ENCODE measurements at regions not wholly inside any gene's neighbourhood (a gene's known extent, or its start where the extent isn't known, plus 50 kb on each side); places are given as distances from the start of the nearest gene placed in this dataset.

DNA sequence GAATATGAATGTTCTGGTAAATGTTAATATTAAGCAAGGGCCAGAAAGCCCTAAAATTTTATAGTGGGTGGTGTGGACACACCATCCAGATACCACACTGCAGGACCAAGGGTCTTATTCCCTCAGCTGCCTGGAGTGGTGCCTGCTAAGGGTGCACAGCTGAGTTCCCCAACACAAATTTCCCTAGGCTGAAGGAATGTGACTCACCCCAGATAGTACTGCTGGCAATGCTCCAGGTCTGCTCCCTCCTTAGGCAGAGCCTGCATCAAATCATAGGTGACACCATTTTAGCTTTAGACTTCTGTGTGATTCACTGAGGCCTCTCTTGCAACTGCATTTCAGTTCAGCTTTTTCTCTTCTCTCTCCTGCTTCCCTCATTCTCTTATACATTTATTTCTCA is 321.1 kb downstream of the SATB2 start:
- TF ChIP-seq EZH2phosphoT487 (IDR thresholded peaks at IDR 0.05; ENCODE audit: low read depth), result no peak
- TF ChIP-seq, protein P1, sequence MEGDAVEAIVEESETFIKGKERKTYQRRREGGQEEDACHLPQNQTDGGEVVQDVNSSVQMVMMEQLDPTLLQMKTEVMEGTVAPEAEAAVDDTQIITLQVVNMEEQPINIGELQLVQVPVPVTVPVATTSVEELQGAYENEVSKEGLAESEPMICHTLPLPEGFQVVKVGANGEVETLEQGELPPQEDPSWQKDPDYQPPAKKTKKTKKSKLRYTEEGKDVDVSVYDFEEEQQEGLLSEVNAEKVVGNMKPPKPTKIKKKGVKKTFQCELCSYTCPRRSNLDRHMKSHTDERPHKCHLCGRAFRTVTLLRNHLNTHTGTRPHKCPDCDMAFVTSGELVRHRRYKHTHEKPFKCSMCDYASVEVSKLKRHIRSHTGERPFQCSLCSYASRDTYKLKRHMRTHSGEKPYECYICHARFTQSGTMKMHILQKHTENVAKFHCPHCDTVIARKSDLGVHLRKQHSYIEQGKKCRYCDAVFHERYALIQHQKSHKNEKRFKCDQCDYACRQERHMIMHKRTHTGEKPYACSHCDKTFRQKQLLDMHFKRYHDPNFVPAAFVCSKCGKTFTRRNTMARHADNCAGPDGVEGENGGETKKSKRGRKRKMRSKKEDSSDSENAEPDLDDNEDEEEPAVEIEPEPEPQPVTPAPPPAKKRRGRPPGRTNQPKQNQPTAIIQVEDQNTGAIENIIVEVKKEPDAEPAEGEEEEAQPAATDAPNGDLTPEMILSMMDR (IDR thresholded peaks at IDR 0.05; ENCODE audit: low read depth, low read length), result no peak

DNA sequence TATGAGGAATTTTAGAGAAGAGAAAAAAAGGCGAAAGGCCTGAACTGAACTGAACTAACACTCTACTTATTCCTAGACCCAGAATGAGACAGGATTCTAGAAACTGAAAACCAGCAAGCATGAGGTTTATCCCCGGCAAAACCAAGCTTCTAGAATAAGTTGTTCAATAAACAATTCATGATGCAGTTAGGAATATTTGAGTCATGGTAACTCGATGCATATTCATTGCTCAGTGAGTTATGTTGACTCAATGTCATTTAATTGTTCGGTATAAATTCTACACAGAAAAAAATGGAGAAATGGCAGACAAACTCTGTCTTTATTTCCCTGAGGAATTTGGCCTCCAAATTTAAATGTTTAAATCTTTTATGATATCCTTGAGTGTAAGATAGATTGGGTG is 321.5 kb downstream of the SATB2 start:
- Histone ChIP-seq H3K9ac (ENCODE audit: low read length) (no peak overlapping the region), H3K4me3 (ENCODE audit: low read length) (no peak overlapping the region), H2AFZ (ENCODE audit: low read depth, low read length) (no peak overlapping the region), H3K27me3 (ENCODE audit: low read depth, low read length) (no peaks in the 10 kb centered on the region), H3K4me2 (ENCODE audit: low read length) (no peak overlapping the region), H3K9me3 (ENCODE audit: insufficient read depth, low read length) (no peaks in the 10 kb centered on the region), H3K27ac (ENCODE audit: low read length) (no peak overlapping the region), H3K4me1 (ENCODE audit: low read length) (no peaks in the 10 kb centered on the region), H4K20me1 (ENCODE audit: insufficient read depth, low read length) (no peaks in the 10 kb centered on the region), H3K36me3 (replicated peaks; ENCODE audit: low read depth, low read length) (no peaks in the 10 kb centered on the region), H3K79me2 (ENCODE audit: low read length) (no peaks in the 10 kb centered on the region)
- TF ChIP-seq, protein P1 (IDR thresholded peaks at IDR 0.05; ENCODE audit: low read depth, low read length), result no peak
- no peak for TF ChIP-seq EZH2phosphoT487 (IDR thresholded peaks at IDR 0.05; ENCODE audit: low read depth)

More for the DNA sequence above, 321.1 kb downstream of the SATB2 start:
- no peaks in the 10 kb centered on the region for H3K79me2 ChIP-seq (ENCODE audit: low read length)
- H3K9me3 ChIP-seq (ENCODE audit: insufficient read depth, low read length), result no peaks in the 10 kb centered on the region
- H3K27ac ChIP-seq (ENCODE audit: low read length), result no peak overlapping the region
- no peaks in the 10 kb centered on the region for H4K20me1 ChIP-seq (ENCODE audit: insufficient read depth, low read length)
- H3K4me3 ChIP-seq (ENCODE audit: low read length), result no peak overlapping the region
- no peak overlapping the region for H3K9ac ChIP-seq (ENCODE audit: low read length)
- H3K4me2 ChIP-seq (ENCODE audit: low read length), result no peak overlapping the region
- no peak overlapping the region for H2AFZ ChIP-seq (ENCODE audit: low read depth, low read length)
- no peaks in the 10 kb centered on the region for H3K27me3 ChIP-seq (ENCODE audit: low read depth, low read length)
- H3K36me3 ChIP-seq (replicated peaks; ENCODE audit: low read depth, low read length), result no peaks in the 10 kb centered on the region
- H3K4me1 ChIP-seq (ENCODE audit: low read length), result no peaks in the 10 kb centered on the region

DNA sequence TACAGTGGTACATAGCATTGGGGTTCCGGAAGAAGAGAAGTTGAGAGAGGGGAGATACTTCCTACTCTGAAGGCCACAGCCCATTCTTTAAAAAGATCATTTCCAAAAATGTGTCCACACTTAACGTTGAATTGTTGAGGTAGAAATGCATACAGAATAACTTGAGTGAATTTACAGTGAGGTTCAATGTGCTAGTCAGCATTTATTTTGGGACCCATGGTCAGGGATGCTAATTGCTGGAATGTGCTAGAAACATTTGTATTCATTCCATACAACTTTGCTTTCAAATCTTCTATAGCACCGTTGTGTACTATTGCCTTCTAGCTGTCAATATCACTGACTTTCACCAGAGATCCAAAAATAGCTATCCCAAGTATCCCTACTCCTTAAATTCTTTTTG is 325.9 kb downstream of the SATB2 start:
- Histone ChIP-seq H3K9ac (ENCODE audit: low read length) (no peak overlapping the region), H3K4me3 (ENCODE audit: low read length) (no peak overlapping the region), H4K20me1 (ENCODE audit: insufficient read depth, low read length) (no peaks in the 10 kb centered on the region), H3K27ac (ENCODE audit: low read length) (no peak overlapping the region), H2AFZ (ENCODE audit: low read depth, low read length) (no peak overlapping the region), H3K36me3 (replicated peaks; ENCODE audit: low read depth, low read length) (no peaks in the 10 kb centered on the region), H3K27me3 (ENCODE audit: low read depth, low read length) (no peaks in the 10 kb centered on the region), H3K4me1 (ENCODE audit: low read length) (no peaks in the 10 kb centered on the region), H3K4me2 (ENCODE audit: low read length) (no peak overlapping the region), H3K9me3 (ENCODE audit: insufficient read depth, low read length) (no peaks in the 10 kb centered on the region), H3K79me2 (ENCODE audit: low read length) (no peaks in the 10 kb centered on the region)
- TF ChIP-seq, protein P1 (IDR thresholded peaks at IDR 0.05; ENCODE audit: low read depth, low read length), result no peak
- no peak for TF ChIP-seq EZH2phosphoT487 (IDR thresholded peaks at IDR 0.05; ENCODE audit: low read depth)

DNA sequence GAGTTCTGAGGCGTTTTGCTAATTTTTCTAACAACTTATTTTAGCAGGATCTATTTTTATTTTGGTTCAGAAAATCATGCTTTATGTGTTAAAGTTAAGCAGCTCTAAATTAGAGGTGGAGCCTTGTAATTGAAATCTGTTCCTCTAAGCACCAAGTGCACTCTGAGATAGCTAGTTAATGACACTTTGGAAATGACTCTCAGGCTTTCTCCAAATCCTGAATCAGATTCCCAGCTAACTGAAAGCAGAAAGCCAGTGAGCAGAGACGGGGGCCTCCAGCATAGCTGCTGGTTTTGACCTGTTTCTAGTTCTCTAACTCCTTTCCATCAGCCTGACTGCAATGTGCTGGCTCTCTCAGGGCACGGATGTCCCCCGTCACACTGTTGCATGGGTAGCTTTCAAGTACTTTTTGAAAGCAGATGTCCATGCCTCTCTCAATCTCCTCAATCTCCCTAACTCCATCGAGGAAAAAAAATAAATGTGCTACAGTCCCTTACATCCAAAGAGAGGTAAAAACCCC is 326.5 kb downstream of the SATB2 start:
- no peak overlapping the region for H3K4me3 ChIP-seq (ENCODE audit: low read length)
- H3K9ac ChIP-seq (ENCODE audit: low read length), result no peak overlapping the region
- H2AFZ ChIP-seq (ENCODE audit: low read depth, low read length), result no peak overlapping the region
- H3K36me3 ChIP-seq (replicated peaks; ENCODE audit: low read depth, low read length), result no peaks in the 10 kb centered on the region
- H3K4me1 ChIP-seq (ENCODE audit: low read length), result no peaks in the 10 kb centered on the region
- no peaks in the 10 kb centered on the region for H3K9me3 ChIP-seq (ENCODE audit: insufficient read depth, low read length)
- no peak overlapping the region for H3K27ac ChIP-seq (ENCODE audit: low read length)
- H3K4me2 ChIP-seq (ENCODE audit: low read length), result no peak overlapping the region
- TF ChIP-seq EZH2phosphoT487 (IDR thresholded peaks at IDR 0.05; ENCODE audit: low read depth), result no peak
- TF ChIP-seq, protein P1 (IDR thresholded peaks at IDR 0.05; ENCODE audit: low read depth, low read length), result no peak
- no peaks in the 10 kb centered on the region for H3K79me2 ChIP-seq (ENCODE audit: low read length)
- no peaks in the 10 kb centered on the region for H4K20me1 ChIP-seq (ENCODE audit: insufficient read depth, low read length)
- H3K27me3 ChIP-seq (ENCODE audit: low read depth, low read length), result no peaks in the 10 kb centered on the region

Data from OCI-LY3 (cell line).